Activated CD4-positive, alpha-beta T cell treated with anti-CD3 and anti-CD28 coated beads for 1 hour (primary cell): ENCODE measurements at regions not wholly inside any gene's neighbourhood (a gene's known extent, or its start where the extent isn't known, plus 50 kb on each side); places are given as distances from the start of the nearest gene placed in this dataset.

Experiments used
- DNase-seq: peaks from one replicate; pipeline ENCODE4 v3.0.0-alpha.2; 2020

- no peak for DNase-seq
Observed at GRCh38 chr18:45274026-45274425, 341.2 kb upstream of the SLC14A2 start.

GRCh38 chr18:45275367-45276113 is 339.7 kb upstream of the SLC14A2 start:
- no peak for DNase-seq

- no peak for DNase-seq
Observed at GRCh38 chr18:45276878-45277277, 338.4 kb upstream of the SLC14A2 start.

- DNase-seq = no peak
Observed at GRCh38 chr18:45277908-45278307, 337.4 kb upstream of the SLC14A2 start.

GRCh38 chr18:45280481-45281276 is 334.6 kb upstream of the SLC14A2 start:
- no peak for DNase-seq

- DNase-seq = no peak
Observed at GRCh38 chr18:45282101-45282812, 333.0 kb upstream of the SLC14A2 start.

GRCh38 chr18:45284174-45284573 is 331.1 kb upstream of the SLC14A2 start:
- no peak for DNase-seq

GRCh38 chr18:45284851-45285250 is 330.4 kb upstream of the SLC14A2 start:
- DNase-seq = no peak

GRCh38 chr18:45285251-45285650 is 330.0 kb upstream of the SLC14A2 start:
- no peak for DNase-seq

GRCh38 chr18:45286431-45286830 is 328.8 kb upstream of the SLC14A2 start:
- no peak for DNase-seq

GRCh38 chr18:45287531-45287930 is 327.7 kb upstream of the SLC14A2 start:
- no peak for DNase-seq

GRCh38 chr18:45290364-45290763 is 324.9 kb upstream of the SLC14A2 start:
- no peak for DNase-seq

- DNase-seq = no peak
Observed at GRCh38 chr18:45291621-45292615, 323.4 kb upstream of the SLC14A2 start.

GRCh38 chr18:45295388-45295787 is 319.9 kb upstream of the SLC14A2 start:
- DNase-seq = no peak

GRCh38 chr18:45298986-45299385 is 316.3 kb upstream of the SLC14A2 start:
- DNase-seq = no peak

GRCh38 chr18:45303026-45303425 is 312.2 kb upstream of the SLC14A2 start:
- DNase-seq = no peak

- DNase-seq = no peak
Observed at GRCh38 chr18:45304558-45304957, 310.7 kb upstream of the SLC14A2 start.

GRCh38 chr18:45312555-45313126 is 302.6 kb upstream of the SLC14A2 start:
- no peak for DNase-seq

GRCh38 chr18:45316127-45316526 is 299.1 kb upstream of the SLC14A2 start:
- DNase-seq = no peak

GRCh38 chr18:45317948-45318640 is 297.2 kb upstream of the SLC14A2 start:
- DNase-seq = no peak

- DNase-seq = no peak
Observed at GRCh38 chr18:45320724-45321123, 294.6 kb upstream of the SLC14A2 start.
